Kidney glomerular epithelial cell (primary cell): ENCODE measurements at regions not wholly inside any gene's neighbourhood (a gene's known extent, or its start where the extent isn't known, plus 50 kb on each side); places are given as distances from the start of the nearest gene placed in this dataset.

Experiments used
- DNase-seq: peaks from one replicate; lab custom pipeline; 2025; lab: John Stamatoyannopoulos, UW

DNA sequence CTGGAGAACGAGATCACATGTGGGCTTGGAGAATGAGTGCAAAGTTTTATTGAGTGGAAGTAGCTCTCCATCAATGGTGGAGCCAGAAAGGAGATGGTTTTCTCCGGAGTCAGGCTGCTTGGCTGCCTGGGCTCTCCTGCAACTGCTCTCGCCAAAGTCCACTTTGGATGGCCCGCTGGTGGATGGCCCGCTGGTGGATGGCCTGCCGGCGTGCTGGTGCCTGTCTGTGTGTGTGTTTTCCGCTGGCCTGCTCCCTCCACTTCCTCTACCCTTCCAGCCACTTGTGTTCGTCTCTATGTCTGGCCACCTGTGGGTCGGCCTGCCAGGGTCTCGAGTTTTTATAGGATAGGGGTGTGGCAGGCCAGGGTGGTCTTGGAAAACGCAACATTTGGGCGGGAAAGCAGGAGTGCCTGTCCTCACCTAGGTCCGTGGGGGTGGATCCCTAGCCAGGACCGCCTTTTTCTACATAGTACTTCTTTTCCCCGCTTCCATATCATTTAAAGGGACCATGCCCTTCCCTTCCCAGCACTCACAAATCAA lies 1292.1 kb upstream of the PIK3C3 start:
- DNase-seq, result no peak

DNA sequence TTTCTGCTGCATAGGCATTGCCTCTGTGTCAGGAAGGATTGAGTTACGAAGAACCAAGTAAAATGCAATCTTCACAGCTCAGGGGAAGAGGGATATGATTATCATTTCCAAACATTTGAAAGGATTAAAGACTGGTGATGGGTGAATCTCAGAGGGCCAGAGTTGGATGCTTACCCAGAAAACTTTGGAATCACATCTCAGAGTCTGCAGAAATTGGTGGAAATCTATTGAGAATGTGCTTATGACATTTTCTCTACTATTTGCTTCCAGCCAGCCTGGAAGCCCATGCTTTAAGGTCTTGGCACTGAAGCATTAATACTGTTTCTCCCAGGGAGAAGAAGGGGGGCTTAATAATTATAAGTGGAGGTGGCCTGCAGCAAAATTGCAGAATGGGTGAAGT lies 1301.4 kb upstream of the PIK3C3 start:
- DNase-seq, result no peak

DNA sequence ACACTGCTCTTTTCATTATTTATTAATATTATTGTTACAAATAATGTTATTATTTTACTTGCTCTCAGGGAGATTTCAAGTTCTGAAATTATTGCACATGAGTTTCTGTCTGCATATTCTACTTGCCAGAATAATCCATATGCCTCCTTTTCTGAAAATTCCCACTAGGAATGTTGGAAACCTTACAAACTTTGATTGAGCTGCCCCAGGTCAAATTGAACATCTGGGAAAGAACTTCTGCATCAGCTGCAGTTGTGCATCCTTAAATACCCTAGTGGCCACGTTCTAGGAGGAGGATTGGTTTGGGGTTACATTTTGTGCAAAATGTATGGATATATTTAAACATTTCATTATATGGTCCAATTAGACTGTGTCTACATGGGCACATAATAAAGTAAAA lies 1302.7 kb upstream of the PIK3C3 start:
- DNase-seq, result no peak

DNA sequence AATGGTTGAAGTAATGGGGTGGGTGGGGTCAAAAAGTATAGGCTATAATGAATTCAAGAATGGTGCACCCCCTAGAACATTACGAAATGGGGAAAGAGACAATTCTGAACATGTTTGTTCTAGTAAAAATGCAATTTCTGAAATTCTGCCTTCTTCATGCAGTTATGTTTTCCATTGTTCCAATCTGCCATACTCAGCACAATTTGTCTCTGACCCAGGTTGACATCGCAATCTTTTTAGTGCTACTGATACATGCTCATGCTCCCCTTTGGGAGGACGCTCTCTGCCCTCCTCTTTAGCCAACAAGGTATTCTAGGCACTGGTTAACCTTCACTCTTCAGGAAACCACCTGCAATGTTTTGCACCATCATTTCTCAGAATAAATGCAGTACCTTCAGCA lies 1303.9 kb upstream of the PIK3C3 start:
- no peak for DNase-seq

DNA sequence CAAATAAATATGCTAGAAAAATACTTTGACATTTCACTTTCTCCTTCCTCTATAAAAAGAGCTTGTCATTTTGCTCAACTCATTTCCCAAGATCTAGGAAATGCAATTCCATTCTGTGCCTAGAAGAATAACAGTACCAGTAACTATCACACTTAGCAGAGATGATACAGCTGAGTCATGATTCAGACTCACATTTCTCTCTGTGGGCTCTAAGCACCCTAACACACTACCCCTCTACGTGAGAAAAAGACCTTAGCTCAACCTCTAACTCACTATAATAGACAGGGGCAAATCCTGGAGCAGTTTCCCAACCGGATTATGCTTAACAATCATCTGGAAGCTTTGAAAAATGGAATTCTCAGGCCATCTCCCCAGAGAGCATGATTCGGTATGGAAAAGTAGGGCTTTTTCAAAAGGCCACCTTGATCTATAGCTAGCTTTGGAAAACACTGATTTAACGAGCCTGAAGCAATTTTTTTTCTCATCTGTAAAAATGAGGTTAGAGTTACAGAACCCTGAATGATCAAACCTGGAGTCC lies 1312.3 kb upstream of the PIK3C3 start:
- DNase-seq, result no peak

DNA sequence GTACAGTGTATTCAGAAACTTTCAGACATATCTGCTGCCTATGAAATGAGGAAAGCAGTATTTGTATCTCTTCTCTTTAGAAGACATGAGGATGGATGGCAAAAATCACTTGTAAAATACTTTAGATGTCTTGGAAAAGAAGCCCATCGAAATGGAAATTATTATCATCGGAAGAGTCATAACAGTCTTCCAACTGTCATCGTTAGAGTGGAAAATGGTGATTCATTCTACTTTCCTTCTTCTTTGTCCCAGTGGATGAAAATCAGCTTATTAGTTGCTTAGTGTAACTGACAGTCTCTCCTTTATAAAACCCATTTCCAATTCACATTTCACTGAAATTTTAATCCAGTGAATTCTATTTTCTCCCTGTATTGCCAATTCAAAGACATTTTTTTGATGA lies 1323.7 kb upstream of the PIK3C3 start:
- DNase-seq, result no peak

DNA sequence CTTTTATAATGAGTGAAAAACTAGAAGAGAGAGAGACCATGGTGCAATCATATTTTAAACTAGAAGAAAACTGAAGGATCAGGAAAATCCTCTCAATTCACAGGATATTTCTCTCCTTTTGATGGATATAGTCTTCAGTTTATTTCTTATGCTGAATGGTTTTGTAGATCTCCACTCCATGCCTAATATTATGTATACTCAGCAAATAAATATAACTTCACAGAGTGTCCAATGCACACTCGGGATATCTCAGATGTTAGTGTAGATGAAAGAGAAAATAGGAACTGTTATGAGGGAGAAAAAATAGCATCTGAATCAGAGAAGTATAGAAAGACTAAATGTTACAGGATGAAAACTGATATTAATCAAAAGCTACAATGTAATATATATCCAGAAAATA lies 1324.5 kb upstream of the PIK3C3 start:
- DNase-seq, result no peak

DNA sequence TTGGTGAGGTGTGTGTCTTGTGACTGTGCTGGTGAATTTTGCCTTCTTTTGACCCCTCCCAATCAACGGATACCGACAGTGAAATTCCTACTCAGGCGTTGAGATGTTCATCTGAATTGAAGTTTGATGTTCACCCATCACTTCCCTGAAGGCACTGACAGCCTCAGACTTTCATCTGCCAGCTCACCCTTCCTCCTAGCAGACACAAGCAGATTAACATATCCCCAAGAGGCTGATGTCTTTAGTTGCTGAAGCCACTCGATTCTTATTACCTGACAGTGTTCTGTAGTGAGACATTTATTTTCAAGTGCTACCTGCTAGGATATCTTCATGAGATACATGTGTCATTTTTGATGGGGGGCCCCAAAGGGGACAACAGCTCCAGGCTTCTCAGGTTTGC lies 1330.1 kb upstream of the PIK3C3 start:
- no peak for DNase-seq

DNA sequence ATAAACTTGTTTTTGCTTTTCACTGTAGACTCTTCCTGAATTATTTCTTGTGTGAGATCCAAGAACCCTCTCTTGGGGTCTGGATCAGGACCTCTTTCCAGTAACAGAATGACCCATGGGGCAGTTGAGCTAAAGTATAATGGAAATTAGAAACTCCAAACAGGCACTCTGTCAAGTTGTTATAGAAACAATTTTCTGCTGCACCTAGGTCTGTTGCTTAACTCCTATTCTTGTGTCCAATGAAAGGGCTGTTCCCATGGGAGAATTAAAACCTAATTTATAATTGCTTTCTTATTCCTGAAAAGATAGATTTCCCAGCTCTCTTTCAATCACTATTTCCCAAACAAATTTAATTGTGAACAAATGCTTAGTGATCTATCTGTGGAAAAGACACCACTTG lies 1341.3 kb upstream of the PIK3C3 start:
- DNase-seq, result no peak

DNA sequence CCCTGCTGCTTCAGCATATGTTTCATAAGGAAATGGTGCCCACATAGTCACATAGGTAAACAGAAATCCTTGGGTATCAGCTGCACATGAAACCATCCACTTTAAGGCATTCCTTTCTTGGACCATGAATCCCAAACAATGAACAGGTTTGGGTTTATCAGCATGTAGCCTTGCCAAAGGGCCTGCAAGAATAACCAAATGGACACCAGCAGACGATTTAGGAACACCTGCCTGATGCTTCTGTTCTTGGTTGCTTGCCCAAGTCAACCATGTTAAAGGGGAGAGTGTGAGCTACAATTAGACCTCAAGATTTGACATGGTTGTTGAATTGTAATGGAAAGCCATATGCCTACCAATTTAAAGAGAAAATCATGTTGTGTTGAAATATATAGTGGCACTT lies 1342.7 kb upstream of the PIK3C3 start:
- DNase-seq, result no peak

DNA sequence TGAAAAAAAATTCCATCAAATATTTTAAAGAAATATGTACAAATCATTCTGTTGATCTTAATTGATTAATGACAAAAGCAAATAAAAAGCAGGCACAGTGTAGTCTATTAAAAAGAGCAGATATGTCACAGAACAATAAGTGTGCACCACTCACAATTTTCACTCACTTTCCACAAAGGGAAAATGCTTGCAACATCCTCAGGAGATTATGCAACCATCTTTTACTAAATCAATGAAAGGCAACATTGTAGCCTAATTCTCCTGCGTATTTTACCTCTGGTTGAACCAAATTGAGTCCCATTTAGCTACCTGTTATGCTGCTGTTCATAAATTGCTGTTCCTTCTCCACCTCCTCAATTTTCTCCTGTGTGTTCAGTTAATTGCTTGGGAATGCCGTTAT lies 1346.8 kb upstream of the PIK3C3 start:
- DNase-seq, result no peak

DNA sequence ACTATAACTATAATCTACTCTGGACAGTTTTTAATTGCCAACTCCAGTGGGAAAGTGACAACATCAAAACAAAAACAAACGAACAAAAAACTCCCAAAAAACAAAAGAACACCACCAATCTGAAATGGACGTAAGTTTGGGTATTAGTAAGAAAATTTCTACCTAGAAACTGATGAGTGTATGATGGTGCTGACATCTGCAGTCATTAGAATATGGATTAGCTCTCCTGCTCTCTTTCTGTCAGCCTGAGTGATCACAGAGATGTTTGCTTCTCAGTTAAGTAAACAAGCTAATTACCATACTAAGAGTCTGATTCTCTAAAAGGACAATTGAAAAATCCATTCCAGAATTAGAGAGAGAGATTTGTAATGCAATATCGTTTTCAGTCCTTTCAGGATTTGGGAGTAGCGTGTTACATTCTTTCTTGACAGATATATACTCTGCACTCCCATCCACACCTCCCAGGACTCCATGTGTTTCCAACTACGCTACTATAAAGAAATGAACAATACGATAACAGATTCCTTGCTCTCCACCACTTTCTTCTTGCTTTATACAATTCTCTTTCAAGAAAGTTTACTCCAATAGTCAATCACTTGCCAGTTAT lies 1347.4 kb upstream of the PIK3C3 start:
- no peak for DNase-seq

DNA sequence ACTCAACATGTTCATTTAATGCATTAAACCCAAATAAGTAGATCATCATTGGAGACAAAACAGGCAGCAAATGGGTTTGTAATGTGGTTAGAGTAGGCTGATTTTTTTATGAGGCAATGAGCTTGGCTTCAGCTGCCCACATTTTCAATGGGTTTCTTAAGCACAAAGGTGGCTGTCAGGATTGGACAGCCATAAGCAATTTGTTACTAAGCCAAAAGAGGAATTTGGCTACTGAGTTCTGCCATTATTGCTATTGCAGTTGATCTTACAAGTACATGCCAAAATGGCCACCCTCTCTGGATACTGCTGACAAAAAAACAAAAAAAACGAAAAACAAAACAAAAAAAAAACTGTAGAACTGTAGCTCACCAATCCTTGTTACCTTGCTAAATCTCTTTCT lies 1348.0 kb upstream of the PIK3C3 start:
- DNase-seq, result no peak

DNA sequence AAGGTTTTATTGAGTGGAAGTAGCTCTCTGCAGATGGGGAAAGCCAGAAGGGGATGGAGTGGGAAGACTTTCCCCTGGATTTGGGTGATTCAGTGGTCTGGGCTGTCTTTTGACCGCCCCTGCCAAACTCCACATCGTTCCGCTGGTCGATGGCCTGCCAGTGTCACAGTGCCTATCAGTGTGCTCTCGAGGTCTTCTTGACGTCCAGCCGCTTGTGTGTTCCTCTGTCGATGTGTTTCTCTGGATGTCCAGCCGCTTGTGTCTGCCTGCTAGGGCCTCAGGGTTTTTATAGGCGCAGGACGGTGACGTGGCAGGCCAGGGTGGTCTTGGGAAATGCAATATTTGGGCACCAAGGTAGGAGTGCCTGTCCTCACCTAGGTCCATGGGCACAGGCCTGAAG lies 1371.4 kb upstream of the PIK3C3 start:
- no peak for DNase-seq

DNA sequence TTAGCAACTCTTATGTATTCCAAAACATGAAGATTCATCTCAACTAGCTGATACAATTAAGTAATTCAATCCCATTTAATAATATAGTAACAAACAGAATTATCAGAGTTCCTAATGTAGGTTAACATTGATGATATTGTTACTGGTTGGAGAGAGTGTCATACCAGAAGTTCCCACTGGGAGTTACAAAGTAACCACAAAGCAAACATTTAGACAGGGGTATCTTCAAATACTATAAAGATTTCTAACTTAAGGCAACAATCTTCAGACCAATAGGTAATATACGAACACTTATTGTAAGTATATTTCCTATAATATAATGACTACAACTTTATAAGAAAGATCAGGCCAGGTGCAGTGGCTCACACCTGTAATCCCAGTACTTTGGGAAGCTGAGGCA lies 1372.9 kb upstream of the PIK3C3 start:
- no peak for DNase-seq

DNA sequence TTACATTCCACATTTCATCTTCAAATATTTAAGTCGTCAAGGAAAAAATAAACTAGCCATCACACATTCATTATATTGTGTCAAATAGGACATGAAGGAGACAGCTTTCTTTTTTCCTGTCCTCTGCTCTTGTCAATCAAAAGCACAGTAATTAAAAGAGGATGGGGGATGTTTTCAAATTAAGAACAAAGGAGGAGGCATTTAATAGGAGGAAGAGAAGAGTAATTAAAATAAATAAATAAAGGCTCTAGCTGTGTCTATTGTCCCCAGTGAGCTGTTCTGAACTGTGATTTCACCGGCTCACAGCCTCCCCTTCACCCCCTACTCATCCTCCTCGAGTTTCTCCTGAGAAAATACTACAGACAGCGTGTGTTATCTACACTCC lies 1377.1 kb upstream of the PIK3C3 start:
- DNase-seq, result no peak

DNA sequence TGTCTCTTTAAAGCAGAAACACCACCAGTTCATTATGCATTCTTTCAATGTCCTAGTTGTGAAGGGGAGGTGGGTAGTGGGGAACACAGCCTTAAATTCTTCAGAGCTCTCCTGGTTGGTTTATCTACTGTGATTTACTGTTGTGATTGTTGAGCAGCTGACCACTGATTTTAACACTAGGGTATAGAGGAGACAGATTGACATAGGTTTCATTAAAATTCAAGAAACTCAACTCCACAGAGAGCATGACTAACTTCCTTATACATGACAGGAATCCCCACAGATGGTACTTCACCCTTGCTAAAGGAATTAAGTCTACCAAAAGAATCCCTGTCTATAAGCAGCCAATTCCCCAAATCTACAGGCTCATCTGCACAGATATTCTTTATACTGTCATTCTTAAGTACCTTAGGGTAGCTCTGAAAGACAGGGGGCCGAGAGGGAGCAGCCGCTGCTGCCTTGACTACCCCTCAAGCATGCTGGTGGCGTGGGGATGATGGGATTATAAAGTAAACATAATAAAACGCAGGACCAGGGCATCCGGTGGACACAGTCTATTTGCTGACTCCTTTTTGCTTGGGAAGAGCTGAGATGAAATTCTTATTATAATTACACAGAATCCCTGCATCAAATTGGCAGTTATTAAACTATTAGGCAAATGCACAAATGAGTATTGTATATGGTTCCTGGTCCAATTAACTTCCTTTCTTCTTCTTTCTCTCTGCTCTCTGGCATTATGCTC lies 1377.6 kb upstream of the PIK3C3 start:
- no peak for DNase-seq

DNA sequence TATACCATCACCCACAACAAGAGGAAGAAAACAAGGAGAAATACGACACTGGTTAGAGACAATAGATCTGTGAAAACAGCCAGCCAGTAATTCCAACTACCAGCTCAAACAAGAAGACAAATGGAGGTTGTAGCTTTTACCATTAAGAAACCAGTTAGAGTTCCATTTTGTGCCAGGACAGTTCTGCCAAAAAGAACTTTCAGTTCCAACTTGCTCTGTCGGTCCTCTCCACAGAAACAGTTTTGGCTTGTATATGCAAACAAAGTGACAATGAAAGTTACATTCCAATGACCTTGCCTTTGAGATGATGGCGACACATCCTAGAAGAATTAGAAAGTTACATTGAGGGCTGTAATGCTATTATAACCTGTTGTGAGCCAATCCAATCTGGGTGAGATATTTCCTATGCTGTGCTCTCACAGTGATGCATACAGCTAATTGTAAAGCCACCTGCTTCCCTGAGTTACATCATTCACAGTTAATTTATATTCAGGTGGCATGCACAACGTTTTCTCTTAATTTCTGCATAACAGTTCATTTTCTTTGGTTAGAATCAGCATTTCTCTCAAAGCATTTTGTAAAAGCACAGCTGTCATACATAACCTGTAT lies 1378.4 kb upstream of the PIK3C3 start:
- DNase-seq, result no peak

DNA sequence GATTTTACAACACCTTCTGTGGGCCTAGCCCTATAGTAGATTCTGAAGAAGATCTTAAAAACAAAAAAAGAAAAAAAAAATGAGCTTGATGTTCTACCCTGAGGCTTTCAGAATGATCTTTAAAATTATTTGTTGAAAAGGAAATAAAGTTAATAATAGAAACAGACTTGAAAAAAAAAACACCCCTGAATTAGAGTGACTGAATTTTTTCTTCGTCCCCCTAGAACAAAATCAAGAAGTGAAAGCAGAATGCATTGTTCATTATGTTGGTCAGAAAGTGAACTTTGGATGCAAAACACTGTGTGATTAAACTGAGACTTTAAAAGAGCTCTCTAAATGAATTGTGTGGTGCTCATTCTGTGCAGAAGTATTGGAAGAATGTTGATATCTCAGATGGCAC lies 1384.4 kb upstream of the PIK3C3 start:
- DNase-seq, result no peak

DNA sequence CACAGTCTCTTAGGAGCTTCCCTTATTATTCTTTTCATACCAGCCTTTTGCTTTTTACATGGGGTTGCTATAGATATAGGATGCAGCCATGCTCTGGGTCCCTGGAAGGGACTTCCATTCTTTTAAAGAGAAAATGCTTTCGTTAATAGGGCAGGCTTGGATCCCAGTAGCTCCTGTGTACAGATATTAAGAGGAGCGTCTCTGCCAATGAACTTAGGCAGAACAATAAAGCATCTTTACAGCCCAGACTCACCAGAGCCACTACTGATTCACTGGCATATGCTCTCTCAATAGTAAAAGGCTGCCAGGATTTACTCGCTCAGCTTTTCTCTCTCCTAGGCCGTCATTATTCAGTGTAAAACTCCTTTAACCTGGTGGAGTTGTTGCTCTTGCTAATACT lies 1385.4 kb upstream of the PIK3C3 start:
- DNase-seq, result no peak

DNA sequence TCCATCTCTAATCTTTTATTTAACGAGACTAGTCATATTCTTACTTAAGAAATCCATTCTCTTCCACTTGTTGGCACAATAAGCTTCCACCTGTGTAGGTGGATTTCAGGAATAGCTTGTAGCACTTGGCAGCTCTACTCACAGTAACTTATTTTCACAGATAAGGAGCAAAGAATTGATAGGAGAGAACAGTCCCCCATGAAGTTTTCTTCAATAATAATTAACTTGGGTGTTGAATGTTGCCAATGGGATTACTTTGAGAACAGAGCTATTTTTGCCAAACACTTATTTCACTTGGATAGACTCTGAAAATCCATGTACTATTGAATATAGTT lies 1388.6 kb upstream of the PIK3C3 start:
- DNase-seq, result no peak

DNA sequence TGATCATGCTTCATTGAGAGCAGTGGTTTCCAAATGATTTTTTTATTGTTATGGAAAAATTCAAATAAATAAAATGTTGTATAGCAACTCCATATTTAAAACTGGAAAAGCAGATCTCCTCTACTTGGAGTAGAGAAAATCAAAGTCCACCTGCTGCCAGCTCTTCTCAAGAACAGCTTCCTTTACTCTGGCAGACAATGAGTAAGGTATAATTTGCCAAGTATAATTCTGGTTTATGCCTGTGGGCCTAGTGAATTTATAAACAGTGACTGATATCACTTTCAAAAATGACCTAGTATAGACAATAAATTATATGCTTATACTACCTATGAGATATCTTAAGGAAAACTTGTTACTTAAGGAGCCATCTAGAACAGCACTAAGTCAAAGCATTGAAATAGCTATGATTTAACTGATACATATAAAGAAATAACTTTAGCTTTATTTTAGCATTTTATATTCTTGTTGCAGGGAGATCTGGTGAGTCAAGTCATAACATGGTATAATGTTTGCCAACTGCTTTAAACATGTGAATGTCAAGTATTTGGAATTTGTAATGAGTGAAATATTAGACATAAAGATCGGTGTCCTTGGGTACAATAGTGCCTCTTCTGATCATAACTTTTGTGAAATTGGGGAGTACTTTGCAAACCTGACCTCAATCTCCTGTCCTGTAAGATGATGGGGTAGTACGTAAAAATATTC lies 1389.1 kb upstream of the PIK3C3 start:
- DNase-seq, result no peak

DNA sequence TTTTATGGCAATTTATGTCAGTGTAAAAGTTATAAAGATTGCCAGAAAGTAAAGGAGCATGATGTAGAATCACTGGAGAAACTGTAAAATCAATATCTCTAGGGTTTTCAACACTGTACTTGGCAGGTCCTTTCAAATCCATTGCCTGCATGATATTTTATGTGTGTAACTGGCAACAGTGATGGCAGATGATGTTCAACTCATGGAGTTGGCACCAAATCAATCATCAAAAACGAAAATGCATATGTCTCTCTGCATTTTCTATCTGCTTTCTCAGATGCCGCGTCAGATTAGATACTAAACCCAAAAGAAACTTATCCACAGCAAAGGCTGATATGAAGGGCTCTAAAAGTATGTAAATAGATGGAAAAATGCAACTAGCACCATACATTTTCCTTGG lies 1395.5 kb upstream of the PIK3C3 start:
- no peak for DNase-seq
